ENCODE measurements at regions not wholly inside any gene's neighbourhood (a gene's known extent, or its start where the extent isn't known, plus 50 kb on each side); places are given as distances from the start of the nearest gene placed in this dataset.

DNA sequence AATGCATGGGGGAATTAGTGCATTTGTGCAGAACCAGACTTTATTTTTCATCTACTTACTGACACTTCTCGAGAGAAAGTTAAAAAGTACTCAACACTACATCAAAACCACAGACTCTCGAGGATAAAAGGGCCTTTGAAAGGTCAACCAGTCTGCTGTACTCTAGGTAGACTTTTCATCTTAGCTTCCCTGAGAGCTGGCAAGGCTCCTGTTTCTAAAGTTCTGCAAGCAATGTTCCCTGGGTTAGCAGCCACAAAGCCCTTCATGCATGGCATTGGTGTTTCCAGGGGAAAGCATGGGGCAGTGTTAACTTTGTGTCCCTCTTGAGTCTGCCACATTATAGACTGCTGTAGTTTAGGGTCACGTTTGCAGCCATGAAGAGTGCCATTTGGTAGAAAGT, 106.4 kb upstream of the PFN2 start:
- no peak overlapping the region for H3K23ac ChIP-seq (ENCODE audit: insufficient read length)
- POLR2A ChIA-PET (ENCODE audit: partially characterized antibody), result no interaction called here
- no peak for TF ChIP-seq BACH1 (IDR thresholded peaks at IDR 0.05; ENCODE audit: low read length)
- no peak for TF ChIP-seq EZH2 (IDR thresholded peaks at IDR 0.05; ENCODE audit: low read depth, low read length, severe bottlenecking)
- TF ChIP-seq CHD1 (IDR thresholded peaks at IDR 0.05; ENCODE audit: low read depth, low read length), result no peak
- no peak for TF ChIP-seq ZNF274 (IDR thresholded peaks at IDR 0.05; ENCODE audit: borderline replicate concordance, extremely low read depth, low read length)
- TF ChIP-seq ATF3 (IDR thresholded peaks at IDR 0.05; ENCODE audit: insufficient read depth, low read depth, low read length), result no peak
- TF ChIP-seq EGR1 (IDR thresholded peaks at IDR 0.05; ENCODE audit: borderline replicate concordance, low read depth, low read length), result no peak
- no peak for TF ChIP-seq SIN3A (conservative IDR thresholded peaks at IDR 0.05 in 1 of 2, IDR thresholded peaks at IDR 0.05 in 1 of 2; ENCODE audit: low read depth in 1 of 2, low read length in 2 of 2)
- TF ChIP-seq KDM5A (IDR thresholded peaks at IDR 0.05; ENCODE audit: low read length), result no peak
- TF ChIP-seq, protein P1, sequence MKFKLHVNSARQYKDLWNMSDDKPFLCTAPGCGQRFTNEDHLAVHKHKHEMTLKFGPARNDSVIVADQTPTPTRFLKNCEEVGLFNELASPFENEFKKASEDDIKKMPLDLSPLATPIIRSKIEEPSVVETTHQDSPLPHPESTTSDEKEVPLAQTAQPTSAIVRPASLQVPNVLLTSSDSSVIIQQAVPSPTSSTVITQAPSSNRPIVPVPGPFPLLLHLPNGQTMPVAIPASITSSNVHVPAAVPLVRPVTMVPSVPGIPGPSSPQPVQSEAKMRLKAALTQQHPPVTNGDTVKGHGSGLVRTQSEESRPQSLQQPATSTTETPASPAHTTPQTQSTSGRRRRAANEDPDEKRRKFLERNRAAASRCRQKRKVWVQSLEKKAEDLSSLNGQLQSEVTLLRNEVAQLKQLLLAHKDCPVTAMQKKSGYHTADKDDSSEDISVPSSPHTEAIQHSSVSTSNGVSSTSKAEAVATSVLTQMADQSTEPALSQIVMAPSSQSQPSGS (IDR thresholded peaks at IDR 0.05; ENCODE audit: low read length), result no peak
- no peak for TF ChIP-seq NRF1 (IDR thresholded peaks at IDR 0.05; ENCODE audit: low read depth, low read length)
- TF ChIP-seq SRF (IDR thresholded peaks at IDR 0.05; ENCODE audit: low read depth, low read length), result no peak
- no peak for TF ChIP-seq E2F6 (IDR thresholded peaks at IDR 0.05)

More for the DNA sequence above, 106.4 kb upstream of the PFN2 start:
- WGBS, 2 experiments (ENCODE audit: extremely low coverage in 1 of 2, insufficient coverage in 1 of 2, insufficient read length in 1 of 2, insufficient replicate concordance in 2 of 2, low coverage in 1 of 2, low lambda C conversion rate in 2 of 2, missing lambda C conversion rate in 1 of 2), result 89% methylated on average over 3 of the region's 3 CpGs; no CpG with 5 or more reads in 1 of the 2 experiments
- Histone ChIP-seq H3K27ac (ENCODE audit: low read depth, low read length) (no peak overlapping the region), H2BK5ac (ENCODE audit: low read depth, low read length) (no peak overlapping the region), H3K4ac (replicated peaks; ENCODE audit: insufficient read length, low read depth, low read length) (no peak overlapping the region), H3K14ac (ENCODE audit: insufficient read length) (no peak overlapping the region), H2BK15ac (ENCODE audit: low read length) (no peak overlapping the region), H3K9ac (replicated peaks in 1 of 4; ENCODE audit: extremely low read depth in 1 of 4, low read depth in 3 of 4, low read length in 3 of 4) (no peak overlapping the region), H3K9me3 (ENCODE audit: insufficient read depth in 2 of 2, low read depth in 1 of 2, low read length in 1 of 2) (peaks cover 3 to 7% of the 10 kb centered on the region in 2 experiments; a peak in 1 of 4 replicates), H3K4me3 (ENCODE audit: extremely low read depth in 1 of 4, insufficient read depth in 2 of 4, low read depth in 3 of 4, low read length in 4 of 4) (no peak overlapping the region), H4K91ac (replicated peaks; ENCODE audit: insufficient read length, low read length) (no peak overlapping the region), H2BK120ac (replicated peaks; ENCODE audit: low read depth, low read length) (no peak overlapping the region), H3K56ac (replicated peaks; ENCODE audit: insufficient read length, low read depth, low read length) (no peak overlapping the region), H2BK12ac (ENCODE audit: low read depth, low read length) (no peak overlapping the region), H3K4me1 (replicated peaks in 1 of 4; ENCODE audit: control insufficient read depth in 3 of 4, insufficient read depth in 4 of 4, low read length in 3 of 4) (peaks cover 0 to 3% (median under 1%) of the 10 kb centered on the region in 4 experiments; a peak in 2 of 7 replicates), H2BK20ac (ENCODE audit: low read length) (no peak overlapping the region), H2AFZ (ENCODE audit: low read length) (no peak overlapping the region), H3K4me2 (ENCODE audit: insufficient read depth in 1 of 2, low read depth in 2 of 2, low read length in 2 of 2) (no peak overlapping the region), H3K18ac (ENCODE audit: extremely low read depth, low read length) (no peak overlapping the region), H3K23me2 (ENCODE audit: low read depth, low read length) (no peaks in the 10 kb centered on the region; the same call in 1 of the 2 replicates), H4K5ac (ENCODE audit: insufficient read length, low read depth, low read length) (no peak overlapping the region), H4K20me1 (replicated peaks in 1 of 2; ENCODE audit: control insufficient read depth in 1 of 2, insufficient read depth in 2 of 2, low read length in 2 of 2) (no peaks in the 10 kb centered on the region), H2AK5ac (ENCODE audit: low read depth, low read length) (no peak overlapping the region), H3K79me1 (ENCODE audit: low read depth, low read length) (no peaks in the 10 kb centered on the region), H4K8ac (ENCODE audit: extremely low read depth, insufficient read depth, low read length) (no peak overlapping the region), H3K79me2 (ENCODE audit: control insufficient read depth in 1 of 2, insufficient read depth in 2 of 2, low read length in 2 of 2) (no peaks in the 10 kb centered on the region), H3K36me3 (ENCODE audit: control insufficient read depth in 2 of 4, insufficient read depth in 4 of 4, low read length in 3 of 4) (no peaks in the 10 kb centered on the region), H3K27me3 (replicated peaks in 1 of 4; ENCODE audit: control insufficient read depth in 3 of 4, extremely low read depth in 1 of 4, insufficient read depth in 3 of 4, low read length in 3 of 4) (no peaks in the 10 kb centered on the region)
- CTCF ChIA-PET (ENCODE audit: partially characterized antibody), result interaction anchor here (1.5 kb wide), 1 partner anchor 9 kb away, joined by 3 read pairs; no protein-coding TSS in a partner anchor
- no peak for FAIRE-seq
- DNase-seq (ENCODE audit: low read depth in 1 of 2, low spot score in 2 of 2), result no peak
